GM12874 (cell line): ENCODE measurements at regions not wholly inside any gene's neighbourhood (a gene's known extent, or its start where the extent isn't known, plus 50 kb on each side); places are given as distances from the start of the nearest gene placed in this dataset.

Experiments
- CTCF ChIP-seq: IDR thresholded peaks from 2 replicates; pipeline ENCODE4 v1.5.1; 2011; ENCODE audit warnings: low read depth, mild to moderate bottlenecking, control low read depth, low read length, moderate library complexity; ENCODE audit not compliant: insufficient read depth

GRCh38 chr11:115067900-115068530, 389.7 kb downstream of the NXPE2 start:
- no peak for TF ChIP-seq CTCF

- TF ChIP-seq CTCF, result no peak
Observed at GRCh38 chr11:115069599-115069998, 391.3 kb downstream of the NXPE2 start.

- no peak for TF ChIP-seq CTCF
Observed at GRCh38 chr11:115075356-115075755, 397.0 kb downstream of the NXPE2 start.

GRCh38 chr11:115077740-115078139, 399.4 kb downstream of the NXPE2 start:
- TF ChIP-seq CTCF, result no peak

GRCh38 chr11:115078461-115079438, 400.4 kb downstream of the NXPE2 start:
- TF ChIP-seq CTCF, result no peak

- no peak for TF ChIP-seq CTCF
Observed at GRCh38 chr11:115080923-115081680, 402.8 kb downstream of the NXPE2 start.

- TF ChIP-seq CTCF, result no peak
Observed at GRCh38 chr11:115081972-115082371, 403.6 kb downstream of the NXPE2 start.
